ENCODE measurements at regions not wholly inside any gene's neighbourhood (a gene's known extent, or its start where the extent isn't known, plus 50 kb on each side); places are given as distances from the start of the nearest gene placed in this dataset.

DNA sequence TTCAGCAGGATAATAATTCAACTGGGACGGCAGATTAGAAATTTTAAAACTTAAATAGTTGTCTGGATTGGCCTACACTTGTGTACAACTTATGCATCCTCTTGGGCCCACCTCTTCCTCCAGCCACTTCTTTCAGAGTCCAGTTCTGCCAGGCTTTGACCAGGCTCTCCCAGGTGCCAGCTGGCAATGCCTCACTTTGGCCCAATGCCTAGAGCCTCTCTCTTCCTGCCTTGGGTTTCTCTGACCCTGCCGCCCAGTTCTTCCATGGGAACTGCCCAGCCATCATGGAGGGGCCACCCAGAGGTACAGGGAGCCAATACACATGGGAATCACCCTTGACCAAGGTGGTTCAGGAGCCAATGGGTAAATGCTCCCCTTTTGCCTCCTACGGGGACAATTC is 135.5 kb downstream of the IRS1 start:
- TF ChIP-seq, protein P1, sequence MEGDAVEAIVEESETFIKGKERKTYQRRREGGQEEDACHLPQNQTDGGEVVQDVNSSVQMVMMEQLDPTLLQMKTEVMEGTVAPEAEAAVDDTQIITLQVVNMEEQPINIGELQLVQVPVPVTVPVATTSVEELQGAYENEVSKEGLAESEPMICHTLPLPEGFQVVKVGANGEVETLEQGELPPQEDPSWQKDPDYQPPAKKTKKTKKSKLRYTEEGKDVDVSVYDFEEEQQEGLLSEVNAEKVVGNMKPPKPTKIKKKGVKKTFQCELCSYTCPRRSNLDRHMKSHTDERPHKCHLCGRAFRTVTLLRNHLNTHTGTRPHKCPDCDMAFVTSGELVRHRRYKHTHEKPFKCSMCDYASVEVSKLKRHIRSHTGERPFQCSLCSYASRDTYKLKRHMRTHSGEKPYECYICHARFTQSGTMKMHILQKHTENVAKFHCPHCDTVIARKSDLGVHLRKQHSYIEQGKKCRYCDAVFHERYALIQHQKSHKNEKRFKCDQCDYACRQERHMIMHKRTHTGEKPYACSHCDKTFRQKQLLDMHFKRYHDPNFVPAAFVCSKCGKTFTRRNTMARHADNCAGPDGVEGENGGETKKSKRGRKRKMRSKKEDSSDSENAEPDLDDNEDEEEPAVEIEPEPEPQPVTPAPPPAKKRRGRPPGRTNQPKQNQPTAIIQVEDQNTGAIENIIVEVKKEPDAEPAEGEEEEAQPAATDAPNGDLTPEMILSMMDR (conservative IDR thresholded peaks at IDR 0.05; ENCODE audit: low read depth in 2 of 2) = no peak
- TF ChIP-seq EZH2phosphoT487 (IDR thresholded peaks at IDR 0.05; ENCODE audit: unreplicated experiment) = no peak
- no peak for TF ChIP-seq EZH2 (IDR thresholded peaks at IDR 0.05; ENCODE audit: low read depth, unreplicated experiment)
- TF ChIP-seq STAT1 (IDR thresholded peaks at IDR 0.05; ENCODE audit: unreplicated experiment) = no peak
- TF ChIP-seq POLR2AphosphoS5 (IDR thresholded peaks at IDR 0.05; ENCODE audit: low read depth) = no peak
- TF ChIP-seq JUNB (IDR thresholded peaks at IDR 0.05; ENCODE audit: unreplicated experiment) = no peak
- TF ChIP-seq CREB1 (CRISPR knock-in tag; IDR thresholded peaks at IDR 0.05; ENCODE audit: low read depth) = no peak
